Renal cortex interstitium (tissue), 11 donors: ENCODE measurements at regions not wholly inside any gene's neighbourhood (a gene's known extent, or its start where the extent isn't known, plus 50 kb on each side); places are given as distances from the start of the nearest gene placed in this dataset.

ENCODE experiments used
- DNase-seq, 11 donors: peaks; one replicate each; pipeline ENCODE4 v3.0.0-alpha.2; 2013; ENCODE audit warnings: low read depth in 9 of 11, low spot score in 4 of 11; ENCODE audit errors: extremely low read depth in 1 of 11

GRCh38 chr15:87118435-87118834 is 1038.8 kb downstream of the AGBL1 start:
- DNase-seq = peak in 1 of 11 donors; percentile 4

- DNase-seq = no peak
These were observed 1036.1 kb downstream of the AGBL1 start for GRCh38 chr15:87115795-87116194.

- DNase-seq = no peak
These were observed 1020.2 kb downstream of the AGBL1 start for GRCh38 chr15:87099916-87100315.

- no peak for DNase-seq
These were observed 1009.9 kb downstream of the AGBL1 start for GRCh38 chr15:87089551-87089950.

GRCh38 chr15:87083201-87083600 is 1003.5 kb downstream of the AGBL1 start:
- DNase-seq = no peak

GRCh38 chr15:87082581-87082980 is 1002.9 kb downstream of the AGBL1 start:
- DNase-seq = no peak

- DNase-seq = no peak
These were observed 1000.9 kb downstream of the AGBL1 start for GRCh38 chr15:87080547-87080946.
